SK-N-SH (cell line): ENCODE measurements at regions not wholly inside any gene's neighbourhood (a gene's known extent, or its start where the extent isn't known, plus 50 kb on each side); places are given as distances from the start of the nearest gene placed in this dataset.

Experiments used
- CTCF ChIP-seq: fragments of 200-600 bp; sonication (generic); IDR thresholded peaks from 2 replicates; pipeline ENCODE4 v1.6.1; 2017; ENCODE audit warnings: antibody characterized with exemption, mild to moderate bottlenecking, moderate library complexity
- ELF1 ChIP-seq: IDR thresholded peaks from 2 replicates; pipeline ENCODE4 v1.4.0; 2012
- EP300 ChIP-seq, 2 experiments: IDR thresholded peaks; 2 replicates each; pipeline versions ENCODE4 v1.4.0 to v1.6.1; 2012; ENCODE audit warnings: borderline replicate concordance in 1 of 2, low read depth in 1 of 2, low read length in 1 of 2
- EZH2phosphoT487 ChIP-seq: fragments of 200-600 bp; sonication (generic); IDR thresholded peaks from 2 replicates; pipeline ENCODE4 v1.6.1; 2017; ENCODE audit warnings: low read depth, mixed run types, mild to moderate bottlenecking, antibody characterized with exemption, moderate library complexity, borderline replicate concordance
- NRF1 ChIP-seq: IDR thresholded peaks from 2 replicates; pipeline ENCODE4 v1.6.1; 2012; ENCODE audit warnings: low read depth, mild to moderate bottlenecking, low read length
- POLR2AphosphoS5 ChIP-seq: IDR thresholded peaks from 2 replicates; pipeline ENCODE4 v1.6.1; 2012; ENCODE audit warnings: low read depth, low read length
- RAD21 ChIP-seq: IDR thresholded peaks from 2 replicates; pipeline ENCODE4 v1.6.1; 2012; ENCODE audit warnings: mild to moderate bottlenecking, low read length
- RCOR1 ChIP-seq: fragments of 150-350 bp; IDR thresholded peaks from 2 replicates; pipeline ENCODE4 v1.6.1; 2017; ENCODE audit warnings: antibody characterized with exemption, low read length
- SIN3A ChIP-seq: IDR thresholded peaks from 2 replicates; pipeline ENCODE4 v1.6.1; 2012; ENCODE audit warnings: low read depth, mild to moderate bottlenecking, low read length, moderate library complexity, borderline replicate concordance
- SMC3 ChIP-seq: IDR thresholded peaks from 2 replicates; pipeline ENCODE4 v1.6.1; 2012; ENCODE audit warnings: low read depth, low read length, improper control_type of control experiment
- TAF1 ChIP-seq: IDR thresholded peaks from 2 replicates; pipeline ENCODE4 v1.6.1; 2012; ENCODE audit warnings: low read depth, mild to moderate bottlenecking, low read length, moderate library complexity, borderline replicate concordance
- ZBTB33 ChIP-seq: IDR thresholded peaks from 2 replicates; pipeline ENCODE4 v1.4.0; 2012; ENCODE audit warnings: low read depth, borderline replicate concordance
- TF ChIP-seq, protein P1 (sequence below): IDR thresholded peaks from 2 replicates; pipeline ENCODE4 v1.6.1; 2012; ENCODE audit warnings: mild to moderate bottlenecking, low read depth, low read length, moderate library complexity
- TF ChIP-seq, protein P2 (sequence below): IDR thresholded peaks from 2 replicates; pipeline ENCODE4 v1.4.0; 2012; ENCODE audit warnings: low read depth

DNA sequence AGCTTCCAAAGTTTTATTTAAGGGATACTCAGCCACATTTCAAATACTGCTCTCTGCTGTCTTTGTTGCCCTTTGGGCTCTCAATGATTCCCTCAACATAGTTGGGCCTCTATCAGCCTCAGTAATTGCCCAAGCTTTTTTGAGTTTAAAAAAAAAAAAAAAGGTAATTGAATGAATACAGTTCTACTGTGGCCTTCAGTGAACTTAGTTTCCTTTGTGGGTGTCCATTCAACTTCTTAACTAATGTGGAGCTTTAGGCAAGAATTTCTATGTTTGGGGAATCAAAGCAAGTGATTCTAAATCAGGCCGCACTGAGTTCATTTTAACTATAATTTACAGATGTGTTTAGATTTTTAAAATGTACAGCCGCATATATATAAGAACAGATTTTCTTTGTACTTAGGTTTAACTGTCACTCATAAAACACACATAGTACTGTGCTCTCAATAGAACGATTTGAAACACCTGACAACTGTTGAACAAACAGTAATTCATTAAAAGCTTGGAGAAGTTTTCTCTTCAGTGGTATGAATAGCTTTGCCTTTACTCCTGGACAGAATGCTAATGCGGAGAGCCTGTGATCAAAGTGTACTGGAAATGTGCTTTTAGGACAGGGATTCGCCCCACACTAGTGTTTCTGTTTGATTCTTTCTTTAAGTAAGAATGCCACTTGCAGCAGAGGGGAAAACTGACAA lies 844.9 kb upstream of the SEMA6D start:
- no peak for TF ChIP-seq CTCF
- TF ChIP-seq EP300 (IDR thresholded peaks at IDR 0.05; ENCODE audit: borderline replicate concordance in 1 of 2, low read depth in 1 of 2, low read length in 1 of 2): no peak
- TF ChIP-seq POLR2AphosphoS5: no peak
- no peak for TF ChIP-seq NRF1
- no peak for TF ChIP-seq ELF1
- TF ChIP-seq ZBTB33: no peak
- no peak for TF ChIP-seq RAD21
- TF ChIP-seq EZH2phosphoT487: no peak
- TF ChIP-seq, protein P1, sequence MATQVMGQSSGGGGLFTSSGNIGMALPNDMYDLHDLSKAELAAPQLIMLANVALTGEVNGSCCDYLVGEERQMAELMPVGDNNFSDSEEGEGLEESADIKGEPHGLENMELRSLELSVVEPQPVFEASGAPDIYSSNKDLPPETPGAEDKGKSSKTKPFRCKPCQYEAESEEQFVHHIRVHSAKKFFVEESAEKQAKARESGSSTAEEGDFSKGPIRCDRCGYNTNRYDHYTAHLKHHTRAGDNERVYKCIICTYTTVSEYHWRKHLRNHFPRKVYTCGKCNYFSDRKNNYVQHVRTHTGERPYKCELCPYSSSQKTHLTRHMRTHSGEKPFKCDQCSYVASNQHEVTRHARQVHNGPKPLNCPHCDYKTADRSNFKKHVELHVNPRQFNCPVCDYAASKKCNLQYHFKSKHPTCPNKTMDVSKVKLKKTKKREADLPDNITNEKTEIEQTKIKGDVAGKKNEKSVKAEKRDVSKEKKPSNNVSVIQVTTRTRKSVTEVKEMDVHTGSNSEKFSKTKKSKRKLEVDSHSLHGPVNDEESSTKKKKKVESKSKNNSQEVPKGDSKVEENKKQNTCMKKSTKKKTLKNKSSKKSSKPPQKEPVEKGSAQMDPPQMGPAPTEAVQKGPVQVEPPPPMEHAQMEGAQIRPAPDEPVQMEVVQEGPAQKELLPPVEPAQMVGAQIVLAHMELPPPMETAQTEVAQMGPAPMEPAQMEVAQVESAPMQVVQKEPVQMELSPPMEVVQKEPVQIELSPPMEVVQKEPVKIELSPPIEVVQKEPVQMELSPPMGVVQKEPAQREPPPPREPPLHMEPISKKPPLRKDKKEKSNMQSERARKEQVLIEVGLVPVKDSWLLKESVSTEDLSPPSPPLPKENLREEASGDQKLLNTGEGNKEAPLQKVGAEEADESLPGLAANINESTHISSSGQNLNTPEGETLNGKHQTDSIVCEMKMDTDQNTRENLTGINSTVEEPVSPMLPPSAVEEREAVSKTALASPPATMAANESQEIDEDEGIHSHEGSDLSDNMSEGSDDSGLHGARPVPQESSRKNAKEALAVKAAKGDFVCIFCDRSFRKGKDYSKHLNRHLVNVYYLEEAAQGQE: no peak
- TF ChIP-seq TAF1: no peak
- TF ChIP-seq SMC3: no peak
- TF ChIP-seq, protein P2, sequence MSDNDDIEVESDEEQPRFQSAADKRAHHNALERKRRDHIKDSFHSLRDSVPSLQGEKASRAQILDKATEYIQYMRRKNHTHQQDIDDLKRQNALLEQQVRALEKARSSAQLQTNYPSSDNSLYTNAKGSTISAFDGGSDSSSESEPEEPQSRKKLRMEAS: no peak
- TF ChIP-seq SIN3A: no peak
- no peak for TF ChIP-seq RCOR1
